GM23248 (cell line): ENCODE measurements at regions not wholly inside any gene's neighbourhood (a gene's known extent, or its start where the extent isn't known, plus 50 kb on each side); places are given as distances from the start of the nearest gene placed in this dataset.

ENCODE experiments used
- EZH2 ChIP-seq: fragments of 200-600 bp; sonication (generic); IDR thresholded peaks from 2 replicates; pipeline ENCODE4 v1.6.1; 2018; ENCODE audit warnings: antibody characterized with exemption, mild to moderate bottlenecking; ENCODE audit not compliant: insufficient read depth, poor library complexity, severe bottlenecking
- EZH2phosphoT487 ChIP-seq: fragments of 200-600 bp; sonication (generic); IDR thresholded peaks from 2 replicates; pipeline ENCODE4 v1.6.1; 2018; ENCODE audit warnings: antibody characterized with exemption, moderate library complexity, mild to moderate bottlenecking, low read depth; ENCODE audit not compliant: insufficient read depth

DNA sequence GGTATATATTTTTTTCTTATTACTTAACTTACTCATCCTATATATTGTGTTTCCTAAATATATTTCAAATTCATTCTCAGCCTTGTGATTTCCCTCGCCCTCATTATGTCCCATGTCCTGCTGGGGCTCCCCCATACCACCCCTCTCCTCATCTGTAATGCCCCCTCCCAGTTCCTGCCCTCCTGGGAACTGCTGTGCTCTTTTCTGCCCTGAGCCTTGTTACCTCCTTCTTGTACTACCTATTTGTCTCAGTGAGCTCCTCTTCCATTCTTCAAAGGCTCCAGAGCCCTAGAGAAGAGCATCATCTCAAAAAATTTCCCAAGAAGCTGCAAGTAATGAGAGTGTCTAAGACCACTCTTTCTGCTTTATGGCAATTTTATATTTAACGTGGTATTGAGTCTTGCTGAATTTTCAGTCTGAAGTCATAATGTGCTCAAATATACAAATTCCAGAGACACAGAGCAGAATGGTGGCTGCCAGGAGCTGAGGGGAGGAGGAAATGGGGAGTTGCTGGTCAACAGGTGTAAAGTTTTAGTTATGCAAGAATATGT is 66.5 kb upstream of the TOP3B start:
- TF ChIP-seq EZH2 (no peak), EZH2phosphoT487 (no peak)
